ENCODE measurements at regions not wholly inside any gene's neighbourhood (a gene's known extent, or its start where the extent isn't known, plus 50 kb on each side); places are given as distances from the start of the nearest gene placed in this dataset.

- no peak for TF ChIP-seq CTCF (IDR thresholded peaks at IDR 0.05)
- no peak for TF ChIP-seq POLR2A (IDR thresholded peaks at IDR 0.05)
These were observed 62.3 kb upstream of the HIVEP3 start for GRCh38 chr1:41980827-41981653.
